Panc1 (cell line): ENCODE measurements at regions not wholly inside any gene's neighbourhood (a gene's known extent, or its start where the extent isn't known, plus 50 kb on each side); places are given as distances from the start of the nearest gene placed in this dataset.

Source experiments
- POLR2AphosphoS5 ChIP-seq: IDR thresholded peaks from 2 replicates; pipeline ENCODE4 v1.6.1; 2012; ENCODE audit warnings: mild to moderate bottlenecking, low read depth, low read length, moderate library complexity
- SIN3A ChIP-seq: IDR thresholded peaks from 2 replicates; pipeline ENCODE4 v1.6.1; 2012; ENCODE audit warnings: low read depth, mild to moderate bottlenecking, low read length, moderate library complexity, borderline replicate concordance; ENCODE audit not compliant: insufficient read depth
- TF ChIP-seq, protein P1 (sequence below): fragments of 450-650 bp; IDR thresholded peaks from 2 replicates; pipeline ENCODE4 v1.5.1; 2017; ENCODE audit warnings: mild to moderate bottlenecking
- TF ChIP-seq, protein P2 (sequence below), 2 experiments: IDR thresholded peaks; 2 replicates each; pipeline ENCODE4 v1.6.1; 2011 to 2012; ENCODE audit warnings: low read depth in 2 of 2, control low read depth in 1 of 2, low read length in 1 of 2, mild to moderate bottlenecking in 1 of 2, moderate library complexity in 1 of 2; ENCODE audit not compliant: insufficient read depth in 1 of 2

- TF ChIP-seq, protein P1, sequence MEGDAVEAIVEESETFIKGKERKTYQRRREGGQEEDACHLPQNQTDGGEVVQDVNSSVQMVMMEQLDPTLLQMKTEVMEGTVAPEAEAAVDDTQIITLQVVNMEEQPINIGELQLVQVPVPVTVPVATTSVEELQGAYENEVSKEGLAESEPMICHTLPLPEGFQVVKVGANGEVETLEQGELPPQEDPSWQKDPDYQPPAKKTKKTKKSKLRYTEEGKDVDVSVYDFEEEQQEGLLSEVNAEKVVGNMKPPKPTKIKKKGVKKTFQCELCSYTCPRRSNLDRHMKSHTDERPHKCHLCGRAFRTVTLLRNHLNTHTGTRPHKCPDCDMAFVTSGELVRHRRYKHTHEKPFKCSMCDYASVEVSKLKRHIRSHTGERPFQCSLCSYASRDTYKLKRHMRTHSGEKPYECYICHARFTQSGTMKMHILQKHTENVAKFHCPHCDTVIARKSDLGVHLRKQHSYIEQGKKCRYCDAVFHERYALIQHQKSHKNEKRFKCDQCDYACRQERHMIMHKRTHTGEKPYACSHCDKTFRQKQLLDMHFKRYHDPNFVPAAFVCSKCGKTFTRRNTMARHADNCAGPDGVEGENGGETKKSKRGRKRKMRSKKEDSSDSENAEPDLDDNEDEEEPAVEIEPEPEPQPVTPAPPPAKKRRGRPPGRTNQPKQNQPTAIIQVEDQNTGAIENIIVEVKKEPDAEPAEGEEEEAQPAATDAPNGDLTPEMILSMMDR, result no peak
- TF ChIP-seq, protein P2, sequence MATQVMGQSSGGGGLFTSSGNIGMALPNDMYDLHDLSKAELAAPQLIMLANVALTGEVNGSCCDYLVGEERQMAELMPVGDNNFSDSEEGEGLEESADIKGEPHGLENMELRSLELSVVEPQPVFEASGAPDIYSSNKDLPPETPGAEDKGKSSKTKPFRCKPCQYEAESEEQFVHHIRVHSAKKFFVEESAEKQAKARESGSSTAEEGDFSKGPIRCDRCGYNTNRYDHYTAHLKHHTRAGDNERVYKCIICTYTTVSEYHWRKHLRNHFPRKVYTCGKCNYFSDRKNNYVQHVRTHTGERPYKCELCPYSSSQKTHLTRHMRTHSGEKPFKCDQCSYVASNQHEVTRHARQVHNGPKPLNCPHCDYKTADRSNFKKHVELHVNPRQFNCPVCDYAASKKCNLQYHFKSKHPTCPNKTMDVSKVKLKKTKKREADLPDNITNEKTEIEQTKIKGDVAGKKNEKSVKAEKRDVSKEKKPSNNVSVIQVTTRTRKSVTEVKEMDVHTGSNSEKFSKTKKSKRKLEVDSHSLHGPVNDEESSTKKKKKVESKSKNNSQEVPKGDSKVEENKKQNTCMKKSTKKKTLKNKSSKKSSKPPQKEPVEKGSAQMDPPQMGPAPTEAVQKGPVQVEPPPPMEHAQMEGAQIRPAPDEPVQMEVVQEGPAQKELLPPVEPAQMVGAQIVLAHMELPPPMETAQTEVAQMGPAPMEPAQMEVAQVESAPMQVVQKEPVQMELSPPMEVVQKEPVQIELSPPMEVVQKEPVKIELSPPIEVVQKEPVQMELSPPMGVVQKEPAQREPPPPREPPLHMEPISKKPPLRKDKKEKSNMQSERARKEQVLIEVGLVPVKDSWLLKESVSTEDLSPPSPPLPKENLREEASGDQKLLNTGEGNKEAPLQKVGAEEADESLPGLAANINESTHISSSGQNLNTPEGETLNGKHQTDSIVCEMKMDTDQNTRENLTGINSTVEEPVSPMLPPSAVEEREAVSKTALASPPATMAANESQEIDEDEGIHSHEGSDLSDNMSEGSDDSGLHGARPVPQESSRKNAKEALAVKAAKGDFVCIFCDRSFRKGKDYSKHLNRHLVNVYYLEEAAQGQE (IDR thresholded peaks at IDR 0.05; ENCODE audit: insufficient read depth in 1 of 2, low read depth in 2 of 2, low read length in 1 of 2), result no peak
- TF ChIP-seq POLR2AphosphoS5 (no peak), SIN3A (no peak)
Measured at GRCh38 chrX:40331762-40332161, 234.0 kb upstream of the BCOR start.
